HCT116 (cell line): ENCODE measurements at regions not wholly inside any gene's neighbourhood (a gene's known extent, or its start where the extent isn't known, plus 50 kb on each side); places are given as distances from the start of the nearest gene placed in this dataset.

Source experiments
- ATAC-seq: fragments of 200-7000 bp; cut with Tn5 transposase; 2 replicates; pipeline ENCODE4 v1.9.1; 2020; ENCODE audit warnings: mild to moderate bottlenecking, moderate library complexity
- BruUV-seq: library from RNA; stranded (reverse); fragments of 400-500 nt; replicated peaks from 2 replicates; lab custom pipeline; 2021; lab: Mats Ljungman, UMichigan
- CTCF ChIA-PET: fragments of 300-600 bp; sonication (Branson Sonifier 250); formaldehyde crosslinking; loops from one replicate; lab custom pipeline; 2021; ENCODE audit warnings: antibody characterized with exemption; lab: Charles Lee
- POLR2A ChIA-PET: fragments of 300-600, 350-600 bp; sonication (Branson Sonifier 250); formaldehyde crosslinking; loops from one replicate; lab custom pipeline; 2021; ENCODE audit warnings: antibody characterized with exemption; lab: Charles Lee
- RAD21 ChIA-PET, 2 experiments: fragments of 300-600 bp; sonication (Branson Sonifier 250); formaldehyde crosslinking; loops; one replicate each; lab custom pipeline; 2023; ENCODE audit warnings: low total read pairs in 2 of 2; ENCODE audit not compliant: uncharacterized antibody in 2 of 2, unreplicated experiment in 2 of 2, low non-redundant PET in 1 of 2; lab: Charles Lee
- DNase-seq: peaks from one replicate; pipeline ENCODE4 v3.0.0-alpha.2; 2010; ENCODE audit warnings: low read depth, low spot score
- H2AFZ ChIP-seq: fragments of 200-600 bp; shearing (Covaris generic), sonication (generic); 2 replicates; pipeline ENCODE4 v1.6.1; 2017; ENCODE audit warnings: low read depth, mixed run types, mixed read lengths, antibody characterized with exemption, low read length; ENCODE audit not compliant: poor library complexity, severe bottlenecking
- H3K27ac ChIP-seq: 2 replicates; pipeline ENCODE4 v1.5.1; 2012; ENCODE audit warnings: low read depth, low read length
- H3K27me3 ChIP-seq: fragments of 200-600 bp; sonication (generic); 2 replicates; pipeline ENCODE4 v1.6.1; 2016; ENCODE audit warnings: mixed run types, low read length, mixed read lengths; ENCODE audit not compliant: insufficient read depth
- H3K36me3 ChIP-seq, 2 experiments: fragments of 200-500 bp in 1 of 2; fragments of 200-600 bp in 1 of 2; sonication (Bioruptor generic) in 1 of 2; sonication (generic) in 1 of 2; 2 replicates each; pipeline versions ENCODE4 v1.5.1 to v1.6.1; 2014 to 2016; ENCODE audit warnings: low read length in 2 of 2, inconsistent platforms in 1 of 2, mixed read lengths in 1 of 2, mixed run types in 1 of 2; ENCODE audit not compliant: insufficient read depth in 2 of 2, control insufficient read depth in 1 of 2
- H3K4me1 ChIP-seq, 2 experiments: fragments of 200-600 bp in 1 of 2; sonication (generic) in 1 of 2; 2 replicates each; pipeline versions ENCODE4 v1.5.1 to v1.6.1; 2012 to 2017; ENCODE audit warnings: low read length in 2 of 2, inconsistent platforms in 1 of 2, mild to moderate bottlenecking in 1 of 2, mixed read lengths in 1 of 2, mixed run types in 1 of 2, moderate library complexity in 1 of 2; ENCODE audit not compliant: insufficient read depth in 2 of 2, control insufficient read depth in 1 of 2
- H3K4me2 ChIP-seq: fragments of 200-600 bp; sonication (generic); 2 replicates; pipeline ENCODE4 v1.6.1; 2017; ENCODE audit warnings: mixed run types, low read length, mixed read lengths
- H3K4me3 ChIP-seq, 2 experiments: fragments of 200-600 bp in 1 of 2; sonication (generic) in 1 of 2; replicated peaks in 1 of 2; 2 replicates each; pipeline ENCODE4 v1.5.1; 2011 to 2016; ENCODE audit warnings: low read length in 2 of 2, control low read depth in 1 of 2, low read depth in 1 of 2, mild to moderate bottlenecking in 1 of 2, mixed read lengths in 1 of 2, mixed run types in 1 of 2
- H3K79me2 ChIP-seq: fragments of 200-600 bp; sonication (generic); 2 replicates; pipeline ENCODE4 v1.6.1; 2017; ENCODE audit warnings: mild to moderate bottlenecking, mixed run types, low read length, moderate library complexity, mixed read lengths; ENCODE audit not compliant: insufficient read depth
- H3K9ac ChIP-seq: fragments of 200-600 bp; sonication (generic); 2 replicates; pipeline ENCODE4 v1.6.1; 2016; ENCODE audit warnings: low read length, mixed read lengths
- H3K9me2 ChIP-seq: fragments of 200-600 bp; sonication (generic), shearing (Covaris generic); 2 replicates; pipeline ENCODE4 v1.6.1; 2017; ENCODE audit warnings: mixed run types, mild to moderate bottlenecking, moderate library complexity; ENCODE audit not compliant: insufficient read depth
- H3K9me3 ChIP-seq, 2 experiments: fragments of 200-500 bp in 1 of 2; fragments of 200-600 bp in 1 of 2; sonication (Bioruptor generic) in 1 of 2; sonication (generic) in 1 of 2; 2 replicates each; pipeline ENCODE4 v1.6.1; 2014 to 2017; ENCODE audit warnings: low read length in 2 of 2, mixed read lengths in 2 of 2, inconsistent platforms in 1 of 2, low read depth in 1 of 2, mild to moderate bottlenecking in 1 of 2, mixed run types in 1 of 2, moderate library complexity in 1 of 2; ENCODE audit not compliant: control insufficient read depth in 1 of 2, insufficient read depth in 1 of 2
- H4K20me1 ChIP-seq: fragments of 200-600 bp; sonication (generic), shearing (Covaris generic); 2 replicates; pipeline ENCODE4 v1.6.1; 2017; ENCODE audit warnings: mixed run types, mild to moderate bottlenecking, moderate library complexity; ENCODE audit not compliant: insufficient read depth
- CBX3 ChIP-seq: IDR thresholded peaks from 2 replicates; pipeline ENCODE4 v1.6.1; 2012; ENCODE audit warnings: low read depth
- CEBPB ChIP-seq: IDR thresholded peaks from 2 replicates; pipeline ENCODE4 v1.6.1; 2012; ENCODE audit warnings: low read depth
- EGR1 ChIP-seq: IDR thresholded peaks from 2 replicates; pipeline ENCODE4 v1.6.1; 2012; ENCODE audit warnings: low read depth
- ELF1 ChIP-seq: IDR thresholded peaks from 2 replicates; pipeline ENCODE4 v1.6.1; 2012; ENCODE audit warnings: low read depth, borderline replicate concordance
- EZH2 ChIP-seq: fragments of 200-600 bp; sonication (generic); IDR thresholded peaks from 2 replicates; pipeline ENCODE4 v1.6.1; 2017; ENCODE audit warnings: antibody characterized with exemption, mixed run types
- FOSL1 ChIP-seq: IDR thresholded peaks from 2 replicates; pipeline ENCODE4 v1.6.1; 2012; ENCODE audit warnings: low read depth
- JUND ChIP-seq: IDR thresholded peaks from 2 replicates; pipeline ENCODE4 v1.6.1; 2012
- POLR2A ChIP-seq: IDR thresholded peaks from 2 replicates; pipeline ENCODE4 v1.7.0; 2011; ENCODE audit warnings: borderline replicate concordance; ENCODE audit not compliant: insufficient read depth, insufficient read length; ENCODE audit errors: extremely low read depth
- RAD21 ChIP-seq: IDR thresholded peaks from 2 replicates; pipeline ENCODE4 v1.6.1; 2012; ENCODE audit warnings: low read depth, mild to moderate bottlenecking
- SIN3A ChIP-seq: IDR thresholded peaks from 2 replicates; pipeline ENCODE4 v1.6.1; 2012; ENCODE audit warnings: low read depth
- SP1 ChIP-seq: IDR thresholded peaks from 2 replicates; pipeline ENCODE4 v1.6.1; 2012; ENCODE audit warnings: low read depth
- SRF ChIP-seq: IDR thresholded peaks from 2 replicates; pipeline ENCODE4 v1.6.1; 2012; ENCODE audit warnings: low read depth
- TCF7L2 ChIP-seq: IDR thresholded peaks from 2 replicates; pipeline ENCODE4 v1.7.0; 2011; ENCODE audit warnings: borderline replicate concordance, inconsistent platforms; ENCODE audit not compliant: insufficient read depth, insufficient read length; ENCODE audit errors: extremely low read depth
- YY1 ChIP-seq: IDR thresholded peaks from 2 replicates; pipeline ENCODE4 v1.6.1; 2011; ENCODE audit warnings: low read length, low read depth, moderate library complexity, mild to moderate bottlenecking; ENCODE audit not compliant: insufficient replicate concordance; ENCODE audit errors: extremely low read depth
- ZBTB33 ChIP-seq: IDR thresholded peaks from 2 replicates; pipeline ENCODE4 v1.6.1; 2011; ENCODE audit warnings: mild to moderate bottlenecking, low read length, moderate library complexity; ENCODE audit not compliant: insufficient replicate concordance; ENCODE audit errors: extremely low read depth
- ZFX ChIP-seq: fragments of 450-650 bp; IDR thresholded peaks from 2 replicates; pipeline ENCODE4 v1.6.1; 2017
- ZNF274 ChIP-seq: fragments of 200-500 bp; sonication (Bioruptor generic); IDR thresholded peaks from 2 replicates; pipeline ENCODE4 v1.6.1; 2014; ENCODE audit warnings: mild to moderate bottlenecking, low read depth, low read length, inconsistent platforms
- intact Hi-C: fragments of 100-400 bp; cut with micrococcal nuclease; formaldehyde crosslinking; loops from 2 replicates; pipeline ENCODE4 v1.10.0; 2022
- TF ChIP-seq, protein P1 (sequence below): IDR thresholded peaks from 2 replicates; pipeline ENCODE4 v1.6.1; 2012

- no peak overlapping the region for H3K4me2 ChIP-seq
- H3K9me3 ChIP-seq: no peaks in the 10 kb centered on the region
- BruUV-seq: no TSS peak
- DNase-seq: no peak
- H2AFZ ChIP-seq: peak overlapping the region; percentile 93
- ATAC-seq: no peak
- H3K4me1 ChIP-seq: peaks cover 0 to 33% of the 10 kb centered on the region in 2 experiments; a peak in 2 of 4 replicates
- H3K27ac ChIP-seq: no peak overlapping the region
- H3K4me3 ChIP-seq: no peak overlapping the region
- no peaks in the 10 kb centered on the region for H3K79me2 ChIP-seq
- H3K9ac ChIP-seq: no peak overlapping the region
- no peaks in the 10 kb centered on the region for H4K20me1 ChIP-seq
- TF ChIP-seq TCF7L2: no peak
- no peak for TF ChIP-seq SIN3A
- no peak for TF ChIP-seq EGR1
- TF ChIP-seq ZFX: no peak
- TF ChIP-seq ZBTB33: no peak
- no peak for TF ChIP-seq EZH2
- no peak for TF ChIP-seq SRF
- no peak for TF ChIP-seq ZNF274
- no peak for TF ChIP-seq JUND
- TF ChIP-seq FOSL1: no peak
- TF ChIP-seq, protein P1, sequence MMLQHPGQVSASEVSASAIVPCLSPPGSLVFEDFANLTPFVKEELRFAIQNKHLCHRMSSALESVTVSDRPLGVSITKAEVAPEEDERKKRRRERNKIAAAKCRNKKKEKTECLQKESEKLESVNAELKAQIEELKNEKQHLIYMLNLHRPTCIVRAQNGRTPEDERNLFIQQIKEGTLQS: no peak
- no peak for TF ChIP-seq CBX3
- no peak for TF ChIP-seq SP1
- TF ChIP-seq ELF1: no peak
- TF ChIP-seq POLR2A: no peak
- no peak for TF ChIP-seq YY1
- no peak for TF ChIP-seq RAD21
- TF ChIP-seq CEBPB: no peak
- TF ChIP-seq, all 23 proteins: peak for 0
- intact Hi-C loops: loop anchor here (5.0 to 10.0 kb wide), 3 partner anchors 93 to 609 kb away; no protein-coding TSS in a partner anchor
- RAD21 ChIA-PET: no interaction called here
- CTCF ChIA-PET: no interaction called here
- Histone ChIP-seq H3K9me2 (no peaks in the 10 kb centered on the region), H3K27me3 (no peaks in the 10 kb centered on the region), H3K36me3 (no peaks in the 10 kb centered on the region)
- POLR2A ChIA-PET: no interaction called here
Observed at GRCh38 chr6:145025488-145025887, 709.8 kb downstream of the EPM2A start.
